ENCODE measurements at regions not wholly inside any gene's neighbourhood (a gene's known extent, or its start where the extent isn't known, plus 50 kb on each side); places are given as distances from the start of the nearest gene placed in this dataset.
"Not testable (repeated sequence)": the region's sequence is repeated elsewhere in the genome, so short reads cannot be mapped to it uniquely, and the experiment has no call there.

DNA sequence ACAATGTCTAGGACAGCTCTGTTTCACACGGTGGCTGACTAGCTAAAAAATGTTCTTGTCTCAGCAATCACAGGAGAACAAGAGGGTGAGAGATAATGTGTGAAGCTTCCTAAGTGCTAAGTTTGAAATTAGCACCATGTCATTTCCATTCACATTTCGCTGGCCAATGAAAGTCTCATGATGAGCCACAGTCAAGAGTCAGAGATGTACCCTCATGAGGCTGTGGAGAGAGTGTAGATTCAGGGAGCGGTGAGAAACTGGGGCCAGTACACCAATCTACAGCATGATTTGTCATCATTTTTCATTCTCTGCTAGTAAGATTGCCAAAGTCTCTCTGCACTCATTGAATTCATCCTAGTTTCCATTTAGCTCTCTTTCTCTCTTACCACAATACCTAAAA lies 97.9 kb downstream of the FAM72B start:
- not testable (repeated sequence) for H3K27ac ChIP-seq (ENCODE audit: insufficient read depth, low read length, poor library complexity, severe bottlenecking); H3K9me3 ChIP-seq (ENCODE audit: control insufficient read depth in 2 of 2, low read length in 2 of 2); H3K4me3 ChIP-seq (ENCODE audit: low read depth, low read length); H3K27ac Mint-ChIP-seq; H3K4me1 Mint-ChIP-seq; H3K27me3 Mint-ChIP-seq; DNase-seq; H3K36me3 Mint-ChIP-seq; H3K4me1 ChIP-seq (ENCODE audit: control insufficient read depth, insufficient read depth, low read length, poor library complexity, severe bottlenecking); ATAC-seq (ENCODE audit: low read depth in 2 of 2); H3K36me3 ChIP-seq (ENCODE audit: control insufficient read depth, insufficient read depth, low read length); H3K9me3 Mint-ChIP-seq; H3K27me3 ChIP-seq (ENCODE audit: control insufficient read depth, insufficient read depth, low read length); H3K4me3 Mint-ChIP-seq

DNA sequence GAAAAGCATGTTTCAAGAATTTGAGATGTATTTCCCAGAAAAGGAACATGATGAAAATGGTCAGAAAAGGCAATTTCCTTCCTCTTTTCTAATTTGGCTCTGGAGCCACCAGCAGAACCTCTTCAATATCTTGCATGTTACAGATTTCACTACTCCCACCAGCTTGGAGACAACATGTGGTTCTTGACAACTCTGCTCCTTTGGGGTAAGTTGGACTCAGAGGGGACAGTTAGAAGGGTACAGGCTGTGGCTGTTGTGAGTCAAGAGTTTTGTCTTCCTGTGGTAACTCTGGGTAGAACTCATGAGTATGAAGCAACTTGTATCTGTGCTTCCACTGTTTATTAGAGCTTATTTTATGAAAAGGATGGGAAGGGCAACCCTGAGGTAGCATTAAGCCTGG lies 96.9 kb downstream of the FAM72B start:
- not testable (repeated sequence) for H3K4me1 ChIP-seq (ENCODE audit: control insufficient read depth, insufficient read depth, low read length, poor library complexity, severe bottlenecking); DNase-seq; H3K4me3 ChIP-seq (ENCODE audit: low read depth, low read length); ATAC-seq (ENCODE audit: low read depth in 2 of 2); H3K27me3 ChIP-seq (ENCODE audit: control insufficient read depth, insufficient read depth, low read length); H3K4me1 Mint-ChIP-seq; H3K27ac Mint-ChIP-seq; H3K27ac ChIP-seq (ENCODE audit: insufficient read depth, low read length, poor library complexity, severe bottlenecking); H3K9me3 ChIP-seq (ENCODE audit: control insufficient read depth in 2 of 2, low read length in 2 of 2); H3K27me3 Mint-ChIP-seq; H3K4me3 Mint-ChIP-seq; H3K36me3 ChIP-seq (ENCODE audit: control insufficient read depth, insufficient read depth, low read length); H3K36me3 Mint-ChIP-seq; H3K9me3 Mint-ChIP-seq

DNA sequence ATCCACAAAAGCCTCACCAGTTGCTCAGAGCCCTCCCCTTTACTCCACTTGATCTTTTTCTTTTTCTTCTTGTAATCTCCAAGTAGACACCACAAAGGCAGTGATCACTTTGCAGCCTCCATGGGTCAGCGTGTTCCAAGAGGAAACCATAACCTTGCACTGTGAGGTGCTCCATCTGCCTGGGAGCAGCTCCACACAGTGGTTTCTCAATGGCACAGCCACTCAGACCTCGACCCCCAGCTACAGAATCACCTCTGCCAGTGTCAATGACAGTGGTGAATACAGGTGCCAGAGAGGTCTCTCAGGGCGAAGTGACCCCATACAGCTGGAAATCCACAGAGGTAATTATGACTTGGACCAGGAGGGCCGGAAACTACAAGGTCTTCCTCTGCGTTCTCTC lies 95.6 kb downstream of the FAM72B start:
- not testable (repeated sequence) for DNase-seq; H3K36me3 Mint-ChIP-seq; H3K27ac ChIP-seq (ENCODE audit: insufficient read depth, low read length, poor library complexity, severe bottlenecking); H3K9me3 Mint-ChIP-seq; ATAC-seq (ENCODE audit: low read depth in 2 of 2); H3K27me3 ChIP-seq (ENCODE audit: control insufficient read depth, insufficient read depth, low read length); H3K4me3 ChIP-seq (ENCODE audit: low read depth, low read length); H3K4me3 Mint-ChIP-seq; H3K9me3 ChIP-seq (ENCODE audit: control insufficient read depth in 2 of 2, low read length in 2 of 2); H3K27me3 Mint-ChIP-seq; H3K4me1 ChIP-seq (ENCODE audit: control insufficient read depth, insufficient read depth, low read length, poor library complexity, severe bottlenecking); H3K27ac Mint-ChIP-seq; H3K4me1 Mint-ChIP-seq; H3K36me3 ChIP-seq (ENCODE audit: control insufficient read depth, insufficient read depth, low read length)

DNA sequence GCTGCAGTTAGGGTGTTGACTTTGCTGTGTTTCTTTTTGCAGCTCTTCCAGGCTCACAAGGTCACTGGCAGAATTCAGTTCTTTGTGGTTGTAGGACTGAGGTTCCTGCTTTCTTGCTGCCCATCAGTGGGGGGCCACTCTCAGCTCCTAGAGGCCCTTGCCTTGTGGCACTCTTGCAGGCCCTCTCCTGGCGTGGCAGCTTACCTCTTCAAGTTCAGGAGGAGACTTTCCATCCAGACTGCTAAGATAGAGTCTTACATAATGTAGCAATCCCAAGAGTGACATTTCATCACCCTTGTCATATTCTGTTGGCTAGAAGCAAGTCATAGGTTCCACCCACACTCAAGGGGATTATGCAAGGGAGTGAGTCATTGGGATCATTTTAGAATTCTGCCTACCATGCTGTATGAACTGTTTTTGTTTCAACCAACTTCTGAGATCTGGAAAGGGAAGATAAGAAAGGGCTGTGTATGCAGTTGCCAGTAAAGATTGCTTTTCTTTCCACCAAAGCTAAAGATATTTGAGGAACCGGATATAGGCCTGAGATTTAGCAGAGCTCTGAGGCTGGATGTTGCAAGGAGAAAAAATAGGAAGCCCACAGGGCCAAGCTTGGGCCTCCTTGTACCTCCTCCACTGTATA lies 91.7 kb downstream of the FAM72B start:
- not testable (repeated sequence) for H3K36me3 ChIP-seq (ENCODE audit: control insufficient read depth, insufficient read depth, low read length); H3K4me3 ChIP-seq (ENCODE audit: low read depth, low read length); H3K9me3 Mint-ChIP-seq; H3K27me3 ChIP-seq (ENCODE audit: control insufficient read depth, insufficient read depth, low read length); H3K4me3 Mint-ChIP-seq; DNase-seq; H3K4me1 Mint-ChIP-seq; H3K36me3 Mint-ChIP-seq; ATAC-seq (ENCODE audit: low read depth in 2 of 2); H3K4me1 ChIP-seq (ENCODE audit: control insufficient read depth, insufficient read depth, low read length, poor library complexity, severe bottlenecking); H3K27ac ChIP-seq (ENCODE audit: insufficient read depth, low read length, poor library complexity, severe bottlenecking); H3K27me3 Mint-ChIP-seq; H3K9me3 ChIP-seq (ENCODE audit: control insufficient read depth in 2 of 2, low read length in 2 of 2); H3K27ac Mint-ChIP-seq

DNA sequence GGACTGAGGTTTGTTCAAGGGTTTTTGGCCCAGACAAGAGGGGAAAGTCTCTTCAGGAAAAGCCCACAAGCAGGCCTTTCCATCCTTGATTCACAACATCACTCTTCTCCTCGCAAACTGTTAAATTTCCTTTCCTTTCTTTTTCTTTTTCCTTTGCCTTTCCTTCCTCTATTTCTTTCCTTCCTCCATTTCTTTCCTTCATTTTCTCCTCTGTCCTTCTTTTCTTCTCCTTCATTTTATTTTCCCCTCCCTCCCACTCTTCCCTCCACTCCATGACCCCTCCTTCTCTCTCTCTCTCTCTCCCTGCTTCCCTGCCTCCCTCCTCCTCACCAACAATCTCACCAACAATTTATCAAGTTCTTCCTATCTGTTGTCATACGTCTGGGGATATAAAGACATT lies 89.1 kb downstream of the FAM72B start:
- not testable (repeated sequence) for H3K27me3 ChIP-seq (ENCODE audit: control insufficient read depth, insufficient read depth, low read length); H3K36me3 ChIP-seq (ENCODE audit: control insufficient read depth, insufficient read depth, low read length); H3K4me3 ChIP-seq (ENCODE audit: low read depth, low read length); H3K4me1 Mint-ChIP-seq; H3K27ac ChIP-seq (ENCODE audit: insufficient read depth, low read length, poor library complexity, severe bottlenecking); H3K9me3 ChIP-seq (ENCODE audit: control insufficient read depth in 2 of 2, low read length in 2 of 2); H3K36me3 Mint-ChIP-seq; H3K4me1 ChIP-seq (ENCODE audit: control insufficient read depth, insufficient read depth, low read length, poor library complexity, severe bottlenecking); DNase-seq; H3K4me3 Mint-ChIP-seq; H3K27me3 Mint-ChIP-seq; H3K9me3 Mint-ChIP-seq; H3K27ac Mint-ChIP-seq; ATAC-seq (ENCODE audit: low read depth in 2 of 2)

DNA sequence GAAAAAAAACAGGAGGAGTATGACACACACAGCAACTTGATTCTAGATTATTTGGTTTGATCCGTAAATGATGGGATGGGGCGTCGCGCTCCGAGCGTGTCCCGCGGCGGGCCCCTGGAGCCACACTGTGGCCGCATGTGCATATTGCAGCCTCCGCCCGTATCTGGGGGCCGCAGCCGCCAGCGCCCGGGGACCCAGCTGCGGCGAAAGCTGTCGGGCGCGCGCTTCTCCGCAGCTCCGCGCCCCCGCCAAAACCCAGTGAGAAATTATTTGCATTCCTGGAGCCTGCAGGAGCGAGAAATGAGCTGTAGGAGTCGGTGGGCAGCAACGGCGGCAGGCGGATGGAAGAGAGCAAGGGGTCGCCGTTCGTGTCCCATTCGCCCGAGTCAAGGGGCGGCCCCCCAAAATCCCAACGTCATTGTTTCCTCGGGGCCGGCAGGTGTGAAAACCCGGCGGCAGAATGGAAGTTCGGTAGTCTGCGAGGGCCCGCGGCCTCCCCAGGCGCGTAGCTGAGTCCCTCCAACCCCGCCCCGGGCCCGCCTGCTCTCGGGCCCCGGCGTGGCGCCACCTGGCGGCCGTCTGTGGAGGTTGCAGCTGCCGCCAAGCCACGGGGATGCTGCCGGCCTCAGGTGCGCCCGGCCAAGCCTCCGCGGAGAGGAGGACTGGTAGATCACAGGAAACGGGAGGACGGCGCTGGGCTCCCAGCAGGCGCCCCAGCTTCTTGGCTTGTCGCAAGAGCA lies 86.8 kb downstream of the FAM72B start:
- H3K36me3 Mint-ChIP-seq; H3K4me3 ChIP-seq (ENCODE audit: low read depth, low read length); H3K27ac ChIP-seq (ENCODE audit: insufficient read depth, low read length, poor library complexity, severe bottlenecking); H3K27me3 Mint-ChIP-seq; H3K4me1 Mint-ChIP-seq; H3K9me3 ChIP-seq (ENCODE audit: control insufficient read depth in 2 of 2, low read length in 2 of 2); H3K36me3 ChIP-seq (ENCODE audit: control insufficient read depth, insufficient read depth, low read length); H3K27me3 ChIP-seq (ENCODE audit: control insufficient read depth, insufficient read depth, low read length); H3K4me1 ChIP-seq (ENCODE audit: control insufficient read depth, insufficient read depth, low read length, poor library complexity, severe bottlenecking); H3K9me3 Mint-ChIP-seq: not testable (repeated sequence)
- ATAC-seq (ENCODE audit: low read depth in 2 of 2) (peak; percentile 91 to 94), DNase-seq (peak; percentile 69 to 83 (median 78))
- Mint-ChIP-seq H3K4me3 (peak overlapping the region in 3 of 4 donors; percentile 54 to 72 (median 67)), H3K27ac (peak overlapping the region in 1 of 3 donors; percentile 9)

DNA sequence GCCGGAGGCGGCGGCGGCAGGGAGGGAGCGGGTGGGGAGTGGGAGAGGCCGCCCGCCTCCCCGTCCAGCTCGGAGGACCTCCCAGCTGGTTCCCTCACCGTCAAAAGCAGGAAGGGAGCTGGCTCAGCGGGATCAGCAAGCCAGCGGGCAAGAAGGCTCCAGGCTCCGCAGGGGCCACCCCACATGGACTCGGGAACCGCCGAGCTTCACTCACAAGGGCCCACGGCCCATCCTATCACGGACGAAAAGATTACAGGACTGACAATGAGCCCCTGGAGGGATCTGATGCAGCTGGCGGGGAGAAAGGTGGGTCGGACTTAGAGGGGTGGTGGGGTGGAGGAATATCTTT lies 86.3 kb downstream of the FAM72B start:
- not testable (repeated sequence) for H3K4me3 Mint-ChIP-seq; H3K27me3 Mint-ChIP-seq; H3K9me3 ChIP-seq (ENCODE audit: control insufficient read depth in 2 of 2, low read length in 2 of 2); H3K9me3 Mint-ChIP-seq; H3K27ac ChIP-seq (ENCODE audit: insufficient read depth, low read length, poor library complexity, severe bottlenecking); ATAC-seq (ENCODE audit: low read depth in 2 of 2); H3K4me3 ChIP-seq (ENCODE audit: low read depth, low read length); H3K4me1 ChIP-seq (ENCODE audit: control insufficient read depth, insufficient read depth, low read length, poor library complexity, severe bottlenecking); H3K27ac Mint-ChIP-seq; H3K36me3 ChIP-seq (ENCODE audit: control insufficient read depth, insufficient read depth, low read length); H3K36me3 Mint-ChIP-seq; H3K4me1 Mint-ChIP-seq; H3K27me3 ChIP-seq (ENCODE audit: control insufficient read depth, insufficient read depth, low read length)
- DNase-seq: peak in 1 of 3 donors; percentile 1

DNA sequence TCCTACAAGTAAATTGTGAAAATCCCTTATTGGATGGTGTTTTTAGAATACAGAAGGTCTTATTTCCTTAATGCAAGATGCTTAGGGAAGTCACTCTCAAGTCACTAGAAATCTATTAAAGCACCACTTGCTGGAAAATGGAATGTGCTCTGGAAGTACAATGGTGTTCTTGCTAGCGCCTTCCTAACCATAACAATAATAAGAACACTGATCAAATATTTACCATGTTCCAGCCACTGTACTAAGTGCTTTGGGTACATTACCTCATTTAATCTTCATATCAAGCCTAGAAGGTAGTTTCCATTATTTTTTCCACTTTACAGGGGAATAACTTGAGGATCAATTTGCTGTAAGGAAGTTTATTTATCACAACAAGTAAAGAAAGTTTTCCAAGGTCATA lies 75.1 kb downstream of the FAM72B start:
- DNase-seq; H3K27me3 ChIP-seq (ENCODE audit: control insufficient read depth, insufficient read depth, low read length); H3K27me3 Mint-ChIP-seq; H3K9me3 Mint-ChIP-seq; H3K36me3 Mint-ChIP-seq; H3K9me3 ChIP-seq (ENCODE audit: control insufficient read depth in 2 of 2, low read length in 2 of 2); H3K4me3 ChIP-seq (ENCODE audit: low read depth, low read length); ATAC-seq (ENCODE audit: low read depth in 2 of 2); H3K4me1 Mint-ChIP-seq; H3K4me1 ChIP-seq (ENCODE audit: control insufficient read depth, insufficient read depth, low read length, poor library complexity, severe bottlenecking); H3K27ac Mint-ChIP-seq; H3K27ac ChIP-seq (ENCODE audit: insufficient read depth, low read length, poor library complexity, severe bottlenecking); H3K4me3 Mint-ChIP-seq; H3K36me3 ChIP-seq (ENCODE audit: control insufficient read depth, insufficient read depth, low read length): not testable (repeated sequence)
